ENCODE measurements at regions not wholly inside any gene's neighbourhood (a gene's known extent, or its start where the extent isn't known, plus 50 kb on each side); places are given as distances from the start of the nearest gene placed in this dataset.
A peak's percentile ranks its signal among the peaks of the same experiment; 100 is the strongest.

DNA sequence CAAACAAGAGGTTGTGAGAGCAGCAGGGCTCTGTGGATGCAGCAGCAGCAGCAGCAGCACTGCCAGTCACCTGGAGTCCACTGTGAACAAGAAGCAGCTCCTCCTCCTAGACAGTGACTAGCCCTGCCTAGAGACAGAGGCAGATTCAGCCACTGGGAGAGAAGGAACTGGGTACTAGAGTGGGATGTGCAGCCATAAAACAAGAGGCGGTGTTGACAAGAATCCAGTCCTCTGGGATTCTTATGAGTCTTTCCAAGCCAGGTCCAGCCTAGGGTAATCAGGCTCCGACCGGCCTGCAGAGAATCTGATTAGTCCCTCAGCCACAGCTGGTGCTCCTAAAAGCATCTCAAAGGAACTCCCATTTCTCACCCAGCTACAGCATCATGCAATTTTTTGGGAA, 83.9 kb upstream of the USP47 start:
- no peak for DNase-seq (ENCODE audit: low read depth, low spot score)
- H3K27ac ChIP-seq = no peak overlapping the region

DNA sequence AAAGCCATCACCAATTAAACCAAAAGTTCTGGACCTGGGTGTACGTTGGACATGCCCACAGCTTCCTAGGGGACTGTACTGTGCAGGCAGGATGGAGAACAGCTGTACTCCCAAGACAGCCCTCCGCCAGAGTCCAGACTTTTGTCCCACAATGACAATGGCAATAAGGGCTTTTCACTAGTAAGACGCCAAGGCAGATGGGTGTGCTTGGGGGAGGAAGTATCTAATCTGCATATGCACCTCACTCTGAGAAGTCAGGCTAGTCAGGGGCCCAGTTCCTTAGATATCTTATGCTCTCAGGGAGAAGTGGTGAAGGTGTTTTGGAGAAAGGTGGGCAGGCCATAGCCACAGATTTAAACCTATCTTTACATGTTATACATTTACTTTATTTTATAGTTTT, 85.1 kb upstream of the USP47 start:
- DNase-seq (ENCODE audit: low read depth, low spot score) = no peak

GRCh38 chr11:11755871-11756270, 85.9 kb upstream of the USP47 start:
- no peak overlapping the region for H3K27ac ChIP-seq
- DNase-seq (ENCODE audit: low read depth, low spot score) = no peak

More for the DNA sequence above, 85.1 kb upstream of the USP47 start:
- H3K27ac ChIP-seq = no peak overlapping the region

DNA sequence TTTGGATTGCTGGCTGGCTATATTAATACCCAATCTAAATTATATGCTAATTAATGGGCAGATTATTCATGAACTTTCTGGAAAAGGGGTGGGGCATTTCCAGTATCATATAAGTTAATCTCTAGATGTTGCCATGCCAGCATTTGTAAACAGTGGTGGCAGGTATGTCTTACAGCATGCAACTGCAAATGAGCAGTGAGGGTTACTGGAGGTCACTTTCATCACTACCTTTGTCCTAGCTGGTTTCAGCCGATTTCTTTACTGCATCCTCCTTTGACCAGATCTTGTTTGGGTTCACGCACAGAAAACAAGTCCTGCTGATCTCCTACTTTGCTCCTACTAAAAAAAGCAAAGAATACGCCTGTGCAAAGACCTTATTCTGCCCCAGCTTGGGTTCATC, 89.1 kb upstream of the USP47 start:
- DNase-seq (ENCODE audit: low read depth, low spot score) = no peak

GRCh38 chr11:11750017-11750878, 91.5 kb upstream of the USP47 start:
- DNase-seq (ENCODE audit: low read depth, low spot score) = no peak

More for the DNA sequence above, 89.1 kb upstream of the USP47 start:
- H3K27ac ChIP-seq = no peak overlapping the region

GRCh38 chr11:11748706-11749365, 92.9 kb upstream of the USP47 start:
- H3K27ac ChIP-seq = peak overlapping the region; percentile 38
- DNase-seq (ENCODE audit: low read depth, low spot score) = no peak

More at GRCh38 chr11:11750017-11750878, 91.5 kb upstream of the USP47 start:
- H3K27ac ChIP-seq = no peak overlapping the region

- no peak overlapping the region for H3K27ac ChIP-seq
- no peak for DNase-seq (ENCODE audit: low read depth, low spot score)
Observed at GRCh38 chr11:11747570-11747969, 94.2 kb upstream of the USP47 start.

DNA sequence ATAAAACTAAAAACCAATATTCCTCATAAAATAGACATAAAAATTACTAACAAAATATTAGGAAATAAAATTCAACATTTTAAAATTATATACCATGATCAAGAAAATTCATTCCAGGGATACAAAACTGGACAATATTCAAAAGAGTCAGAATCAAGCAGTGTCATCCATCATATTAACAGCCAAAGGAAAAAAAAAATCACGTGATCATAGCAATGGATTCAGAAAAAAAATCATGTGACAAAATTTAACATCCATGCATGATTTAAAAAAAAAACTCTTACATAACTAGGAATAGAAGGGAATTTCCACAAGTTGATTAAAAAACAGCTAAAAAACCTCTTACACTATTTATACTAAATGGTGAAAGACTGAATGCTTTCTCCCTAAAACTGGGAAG, 95.3 kb upstream of the USP47 start:
- no peak overlapping the region for H3K27ac ChIP-seq
- DNase-seq (ENCODE audit: low read depth, low spot score) = no peak

- no peak for DNase-seq (ENCODE audit: low read depth, low spot score)
- no peak overlapping the region for H3K27ac ChIP-seq
Observed at GRCh38 chr11:11743216-11743615, 98.6 kb upstream of the USP47 start.

GRCh38 chr11:11742486-11742885, 99.3 kb upstream of the USP47 start:
- no peak overlapping the region for H3K27ac ChIP-seq
- no peak for DNase-seq (ENCODE audit: low read depth, low spot score)

DNA sequence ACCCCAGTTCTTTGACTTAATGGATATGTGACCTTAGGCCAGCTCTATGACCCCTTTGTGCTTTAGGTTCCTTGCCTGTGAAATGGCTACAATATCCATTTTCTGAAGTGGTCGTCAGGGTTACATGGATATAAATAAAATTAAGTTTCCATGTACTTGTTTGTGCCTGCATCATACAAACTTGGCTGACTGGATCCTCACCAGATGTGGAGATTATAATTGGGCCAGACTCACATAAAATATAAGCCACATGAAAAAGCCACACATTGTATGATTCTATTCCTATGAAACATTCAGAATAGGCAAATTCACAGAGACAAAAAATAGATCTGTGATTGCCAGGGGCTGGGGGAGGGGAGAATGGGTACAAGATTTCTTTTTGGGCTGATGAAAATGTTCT, 100.9 kb upstream of the USP47 start:
- no peak for DNase-seq (ENCODE audit: low read depth, low spot score)
- H3K27ac ChIP-seq = no peak overlapping the region

- H3K27ac ChIP-seq = no peak overlapping the region
- DNase-seq (ENCODE audit: low read depth, low spot score) = no peak
Observed at GRCh38 chr11:11740073-11740702, 101.6 kb upstream of the USP47 start.

- no peak overlapping the region for H3K27ac ChIP-seq
- no peak for DNase-seq (ENCODE audit: low read depth, low spot score)
Observed at GRCh38 chr11:11738370-11738769, 103.4 kb upstream of the USP47 start.

- H3K27ac ChIP-seq = no peak overlapping the region
- DNase-seq (ENCODE audit: low read depth, low spot score) = no peak
Observed at GRCh38 chr11:11735586-11735985, 106.2 kb upstream of the USP47 start.

DNA sequence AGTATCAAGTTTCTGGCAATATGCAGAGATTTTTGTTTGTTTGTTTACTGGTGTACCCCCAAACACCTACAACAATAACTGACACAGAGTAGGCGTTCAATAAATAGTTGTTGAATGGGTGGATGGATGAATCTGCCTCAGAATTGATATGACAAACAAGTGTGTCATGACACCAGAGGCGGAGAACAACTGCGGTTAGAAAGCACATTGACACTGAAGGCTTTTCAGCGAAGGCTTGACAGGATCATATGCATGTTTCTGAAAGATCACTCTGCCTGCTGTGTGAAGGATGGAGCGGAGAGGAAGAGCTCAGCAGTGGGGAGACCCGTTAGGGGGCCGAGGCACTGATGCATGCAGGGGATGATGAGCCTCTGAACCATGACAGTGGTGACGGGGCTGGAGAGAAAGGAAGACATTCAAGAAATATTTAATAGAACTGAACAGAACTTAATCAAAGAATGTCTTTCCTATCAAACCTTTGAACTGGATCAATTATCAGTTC, 108.5 kb upstream of the USP47 start:
- H3K27ac ChIP-seq = no peak overlapping the region
- DNase-seq (ENCODE audit: low read depth, low spot score) = no peak

DNA sequence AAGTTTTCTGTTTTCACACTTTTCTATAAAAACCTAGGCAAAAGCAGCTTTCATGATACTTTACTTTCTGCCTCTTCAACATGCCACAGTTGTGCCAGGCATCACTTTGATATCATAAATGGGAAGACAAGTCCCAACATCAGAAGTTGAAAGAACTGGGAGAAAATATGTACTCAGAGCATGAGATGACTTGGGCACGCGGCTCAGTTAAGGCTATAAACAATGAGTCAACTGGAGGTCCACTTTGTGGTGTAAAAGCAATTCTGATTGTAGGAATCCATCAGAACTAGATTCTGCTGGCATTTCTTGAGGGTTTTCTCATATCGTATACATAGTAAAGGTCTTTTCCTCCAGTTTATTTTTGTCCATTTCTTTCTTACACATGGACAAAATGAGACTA, 109.7 kb upstream of the USP47 start:
- DNase-seq (ENCODE audit: low read depth, low spot score) = no peak

DNA sequence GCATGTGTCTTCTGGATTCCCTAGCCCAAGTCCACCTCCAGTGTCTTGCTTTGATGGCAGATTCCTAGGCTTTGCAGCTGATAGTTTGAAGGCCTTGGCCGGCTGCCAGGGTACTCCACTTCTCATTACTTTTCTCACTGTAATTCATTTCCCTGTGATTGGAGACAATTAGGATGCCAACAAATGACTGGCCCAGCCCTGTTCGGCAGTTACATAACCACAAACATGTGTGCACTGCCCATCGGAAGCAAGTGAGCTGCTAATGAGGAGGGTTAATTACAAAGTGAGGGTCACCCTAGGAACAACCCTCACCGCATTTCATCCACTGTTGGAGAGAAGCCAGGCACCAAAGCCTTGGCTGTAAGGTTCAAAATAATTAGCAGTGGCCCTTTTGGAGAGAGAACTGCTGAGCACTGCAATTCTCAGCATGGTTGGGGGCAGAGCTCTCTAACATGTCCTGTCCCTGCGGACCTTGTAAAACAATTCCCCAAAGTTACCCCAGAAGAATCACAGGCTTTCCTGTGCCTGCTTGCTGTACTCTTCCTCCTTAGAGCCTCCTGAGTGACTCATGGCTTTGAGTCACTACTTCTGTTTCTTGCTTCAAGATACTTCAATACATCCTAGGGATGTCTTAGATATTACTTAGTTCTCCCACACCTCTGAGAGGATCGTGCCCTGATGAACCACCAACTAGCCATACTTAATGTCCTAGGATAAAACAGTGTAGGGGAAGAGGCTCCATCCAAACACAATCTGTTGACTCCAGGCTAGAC, 109.7 kb upstream of the GALNT18 start:
- peak overlapping the region; percentile 70 for H3K27ac ChIP-seq
- peak; percentile 76 for DNase-seq (ENCODE audit: low read depth, low spot score)

More for the DNA sequence above, 109.7 kb upstream of the USP47 start:
- peak overlapping the region; percentile 70 for H3K27ac ChIP-seq

DNA sequence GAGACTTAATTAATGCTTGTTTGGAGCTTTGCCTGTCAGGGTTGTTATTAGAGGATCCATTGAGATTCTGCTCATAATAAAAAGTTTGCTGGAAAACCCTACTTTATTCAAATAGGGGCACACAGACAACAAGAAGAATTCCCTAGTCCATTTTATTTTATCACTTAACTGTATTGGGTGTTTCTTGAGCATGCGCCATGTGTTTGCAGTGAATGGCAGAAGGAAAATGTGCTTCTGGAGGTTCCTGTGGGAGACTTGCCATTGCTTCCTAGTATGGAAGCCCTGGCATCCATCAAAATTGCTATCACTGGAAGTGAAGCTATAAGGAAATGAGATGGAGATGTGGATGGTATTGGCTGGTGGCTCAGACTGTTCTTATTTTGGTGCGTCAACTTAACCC, 106.6 kb upstream of the GALNT18 start:
- H3K27ac ChIP-seq = no peak overlapping the region

DNA sequence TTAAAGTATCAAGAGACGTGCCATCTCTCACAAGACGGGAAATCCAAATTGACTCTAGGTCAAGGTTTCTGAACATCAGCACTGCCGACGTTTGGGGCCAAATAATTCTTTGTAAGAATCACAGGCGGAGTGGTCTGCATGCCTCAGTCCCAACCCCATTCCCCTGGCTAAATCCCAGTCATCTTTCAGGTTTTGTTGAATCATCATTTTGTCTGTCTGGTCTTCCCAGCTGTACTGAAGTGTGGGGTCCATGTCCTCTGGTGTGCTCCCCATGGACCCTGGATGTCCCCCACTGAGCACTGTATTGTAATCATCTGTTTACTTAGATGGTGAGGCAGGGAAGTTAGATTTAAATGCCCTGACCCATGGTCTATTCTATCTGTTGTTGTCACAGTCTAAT, 103.6 kb upstream of the GALNT18 start:
- no peak for DNase-seq (ENCODE audit: low read depth, low spot score)
- H3K27ac ChIP-seq = peak overlapping the region; percentile 27

More for the DNA sequence above, 106.6 kb upstream of the GALNT18 start:
- no peak for DNase-seq (ENCODE audit: low read depth, low spot score)

- peak; percentile 52 for DNase-seq (ENCODE audit: low read depth, low spot score)
- H3K27ac ChIP-seq = peak overlapping the region; percentile 27
Observed at GRCh38 chr11:11724994-11725393, 103.2 kb upstream of the GALNT18 start.
